Esophagus muscularis mucosa (tissue), 3 donors: ENCODE measurements at regions not wholly inside any gene's neighbourhood (a gene's known extent, or its start where the extent isn't known, plus 50 kb on each side); places are given as distances from the start of the nearest gene placed in this dataset.

Source experiments
- CTCF ChIP-seq, 3 experiments: fragments of 200-600 bp in 2 of 3; fragments of 450-650 bp in 1 of 3; sonication (generic) in 2 of 3; IDR thresholded peaks; one replicate each; pipeline ENCODE4 v1.5.1; 2017 to 2019; ENCODE audit warnings: antibody characterized with exemption in 3 of 3, mild to moderate bottlenecking in 2 of 3, moderate library complexity in 1 of 3
- EP300 ChIP-seq: sonication (generic); formaldehyde crosslinking; IDR thresholded peaks from one replicate; pipeline ENCODE4 v1.6.1; 2017; ENCODE audit warnings: antibody characterized with exemption

- no peak for TF ChIP-seq CTCF (IDR thresholded peaks at IDR 0.05)
- no peak for TF ChIP-seq EP300
Measured at GRCh38 chr2:59312029-59312428, 1070.9 kb upstream of the FANCL start.
